Stomach (tissue), 8 donors: ENCODE measurements at regions not wholly inside any gene's neighbourhood (a gene's known extent, or its start where the extent isn't known, plus 50 kb on each side); places are given as distances from the start of the nearest gene placed in this dataset.

Source experiments
- DNase-seq, 2 donors: peaks; one replicate each; pipeline versions ENCODE4 v3.0.0 to v3.0.0-alpha.2; 2013 to 2019
- H3K27ac ChIP-seq, 5 donors: fragments of 200-600 bp in 4 of 5; sonication (generic) in 4 of 5; one replicate each; pipeline ENCODE4 v1.5.1; 2013 to 2019; ENCODE audit warnings: mild to moderate bottlenecking in 1 of 5, moderate library complexity in 1 of 5
- H3K27me3 ChIP-seq, 3 donors: fragments of 200-600 bp; sonication (generic); one replicate each; pipeline ENCODE4 v1.5.1; 2017 to 2019; ENCODE audit warnings: mixed run types in 1 of 3
- H3K36me3 ChIP-seq, 4 donors: fragments of 200-600 bp; sonication (generic); 1 replicate in 3 of 4; 2 replicates in 1 of 4; pipeline ENCODE4 v1.5.1; 2016 to 2019
- H3K4me1 ChIP-seq, 4 donors: fragments of 200-600 bp; sonication (generic); one replicate each; pipeline ENCODE4 v1.5.1; 2016 to 2019
- H3K4me3 ChIP-seq, 4 donors: fragments of 200-600 bp; sonication (generic) in 3 of 4; one replicate each; pipeline ENCODE4 v1.5.1; 2016 to 2019; ENCODE audit warnings: mild to moderate bottlenecking in 1 of 4
- H3K9me3 ChIP-seq, 4 donors: fragments of 200-600 bp; sonication (generic); one replicate each; pipeline ENCODE4 v1.5.1; 2016 to 2019
- EP300 ChIP-seq: sonication (generic); formaldehyde crosslinking; IDR thresholded peaks from one replicate; pipeline ENCODE4 v1.6.1; 2017; ENCODE audit warnings: antibody characterized with exemption
- POLR2A ChIP-seq, 4 donors: fragments of 450-650 bp; IDR thresholded peaks; one replicate each; pipeline ENCODE4 v1.6.1; 2016; ENCODE audit warnings: antibody characterized with exemption in 4 of 4, control low read depth in 2 of 4, mild to moderate bottlenecking in 1 of 4, moderate library complexity in 1 of 4
- POLR2AphosphoS5 ChIP-seq, 3 donors: sonication (generic); formaldehyde crosslinking; IDR thresholded peaks; one replicate each; pipeline ENCODE4 v1.6.1; 2016; ENCODE audit warnings: antibody characterized with exemption in 3 of 3
- WGBS, 5 donors: extraction: QIAGEN DNeasy Blood & Tissue Kit in 3 of 5; methylation state at CpG; one replicate each; pipeline versions ENCODE4 v1.1.5 to v1.1.7; 2013 to 2018; 5-methylcytosine and 5-hydroxymethylcytosine counted together
- intact Hi-C: fragments of 100-400 bp; cut with DNase I; formaldehyde crosslinking; loops from one replicate; pipeline ENCODE4 v1.15.1; 2023; ENCODE audit warnings: low total_unique reads
- TF ChIP-seq, protein P1 (sequence below), 7 experiments: fragments of 450-650 bp in 4 of 7; fragments of 200-600 bp in 3 of 7; sonication (generic) in 3 of 7; IDR thresholded peaks; one replicate each; pipeline ENCODE4 v1.5.1; 2016 to 2019; ENCODE audit warnings: antibody characterized with exemption in 7 of 7, control low read depth in 2 of 7, mild to moderate bottlenecking in 1 of 7
- donor health status: healthy with polysubstance abuse.
- donor health status: Bipolar disorder and iron deficiency.
- donor health status: healthy.

DNA sequence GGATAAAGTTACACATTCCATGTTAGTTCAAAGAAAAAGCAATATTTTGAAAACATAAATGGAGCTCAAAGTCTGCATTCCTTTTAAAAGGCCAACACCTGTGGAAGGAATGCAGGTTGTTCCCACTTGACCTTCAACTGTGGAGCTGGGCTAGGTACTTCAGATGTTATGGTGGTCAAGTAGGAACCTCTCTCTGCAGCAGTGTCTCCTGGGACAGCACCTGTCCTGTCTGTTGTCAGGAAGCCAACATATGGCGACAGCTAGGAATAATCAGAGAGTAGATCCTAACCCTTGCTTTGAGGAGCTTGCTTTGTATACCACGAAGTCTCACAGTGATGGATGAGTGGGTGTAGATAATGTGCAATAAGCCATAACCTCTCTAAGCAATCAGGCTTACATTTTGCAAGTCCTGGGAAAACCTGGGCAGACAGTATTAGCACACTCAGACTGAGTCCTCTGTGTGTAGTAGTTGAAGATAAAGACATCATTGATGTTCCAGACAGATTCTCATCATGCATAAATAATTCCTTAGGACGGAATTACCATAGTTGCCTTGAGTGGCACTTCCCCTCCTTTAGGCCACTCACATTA, 347.5 kb downstream of the PRL start:
- no peaks in the 10 kb centered on the region for H3K36me3 ChIP-seq
- no peaks in the 10 kb centered on the region for H3K9me3 ChIP-seq
- WGBS, 5 donors = 55 to 88% (median 78%) methylated on average over 3 of the region's 3 CpGs
- H3K4me1 ChIP-seq = peaks cover 0 to 42% (median 19%) of the 10 kb centered on the region in 4 donors
- peak in 1 of 2 donors; percentile 40 for DNase-seq
- TF ChIP-seq EP300 (no peak), POLR2AphosphoS5 (IDR thresholded peaks at IDR 0.05) (no peak), POLR2A (IDR thresholded peaks at IDR 0.05) (no peak)
- TF ChIP-seq, protein P1, sequence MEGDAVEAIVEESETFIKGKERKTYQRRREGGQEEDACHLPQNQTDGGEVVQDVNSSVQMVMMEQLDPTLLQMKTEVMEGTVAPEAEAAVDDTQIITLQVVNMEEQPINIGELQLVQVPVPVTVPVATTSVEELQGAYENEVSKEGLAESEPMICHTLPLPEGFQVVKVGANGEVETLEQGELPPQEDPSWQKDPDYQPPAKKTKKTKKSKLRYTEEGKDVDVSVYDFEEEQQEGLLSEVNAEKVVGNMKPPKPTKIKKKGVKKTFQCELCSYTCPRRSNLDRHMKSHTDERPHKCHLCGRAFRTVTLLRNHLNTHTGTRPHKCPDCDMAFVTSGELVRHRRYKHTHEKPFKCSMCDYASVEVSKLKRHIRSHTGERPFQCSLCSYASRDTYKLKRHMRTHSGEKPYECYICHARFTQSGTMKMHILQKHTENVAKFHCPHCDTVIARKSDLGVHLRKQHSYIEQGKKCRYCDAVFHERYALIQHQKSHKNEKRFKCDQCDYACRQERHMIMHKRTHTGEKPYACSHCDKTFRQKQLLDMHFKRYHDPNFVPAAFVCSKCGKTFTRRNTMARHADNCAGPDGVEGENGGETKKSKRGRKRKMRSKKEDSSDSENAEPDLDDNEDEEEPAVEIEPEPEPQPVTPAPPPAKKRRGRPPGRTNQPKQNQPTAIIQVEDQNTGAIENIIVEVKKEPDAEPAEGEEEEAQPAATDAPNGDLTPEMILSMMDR (IDR thresholded peaks at IDR 0.05) = no peak
- no peak overlapping the region for H3K27ac ChIP-seq
- H3K27me3 ChIP-seq = no peaks in the 10 kb centered on the region
- intact Hi-C loops = no loop called here
- no peak overlapping the region for H3K4me3 ChIP-seq

DNA sequence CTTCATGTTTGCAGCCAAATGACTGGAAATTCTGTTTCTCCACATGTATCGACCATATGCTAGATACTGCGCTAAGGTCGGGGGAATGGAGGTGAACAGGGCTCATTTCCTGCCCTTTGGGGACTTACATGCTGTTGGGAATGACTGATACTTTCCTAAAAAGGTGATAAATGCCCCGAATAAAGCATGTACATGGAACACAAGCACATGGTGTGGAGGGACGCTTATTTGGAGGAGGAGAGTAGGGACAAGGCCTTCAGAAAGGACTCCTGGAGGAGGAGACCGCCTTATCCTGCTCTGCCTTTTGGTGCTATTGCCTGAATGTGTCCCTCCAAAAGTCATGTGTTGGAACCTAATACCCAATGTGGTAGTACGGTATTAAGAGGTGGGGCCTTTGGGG, 344.5 kb downstream of the PRL start:
- H3K27me3 ChIP-seq = no peaks in the 10 kb centered on the region
- H3K36me3 ChIP-seq = no peaks in the 10 kb centered on the region
- H3K27ac ChIP-seq = no peak overlapping the region
- intact Hi-C loops = no loop called here
- H3K9me3 ChIP-seq = no peaks in the 10 kb centered on the region
- no peak for TF ChIP-seq POLR2A (IDR thresholded peaks at IDR 0.05)
- TF ChIP-seq EP300 = no peak
- TF ChIP-seq, protein P1 (IDR thresholded peaks at IDR 0.05) = no peak
- TF ChIP-seq POLR2AphosphoS5 (IDR thresholded peaks at IDR 0.05) = no peak
- no peak overlapping the region for H3K4me3 ChIP-seq
- no peak for DNase-seq
- peaks cover 0 to 44% (median 21%) of the 10 kb centered on the region in 4 donors for H3K4me1 ChIP-seq
- WGBS, 5 donors = 95 to 97% (median 96%) methylated on average over 7 of the region's 7 CpGs

DNA sequence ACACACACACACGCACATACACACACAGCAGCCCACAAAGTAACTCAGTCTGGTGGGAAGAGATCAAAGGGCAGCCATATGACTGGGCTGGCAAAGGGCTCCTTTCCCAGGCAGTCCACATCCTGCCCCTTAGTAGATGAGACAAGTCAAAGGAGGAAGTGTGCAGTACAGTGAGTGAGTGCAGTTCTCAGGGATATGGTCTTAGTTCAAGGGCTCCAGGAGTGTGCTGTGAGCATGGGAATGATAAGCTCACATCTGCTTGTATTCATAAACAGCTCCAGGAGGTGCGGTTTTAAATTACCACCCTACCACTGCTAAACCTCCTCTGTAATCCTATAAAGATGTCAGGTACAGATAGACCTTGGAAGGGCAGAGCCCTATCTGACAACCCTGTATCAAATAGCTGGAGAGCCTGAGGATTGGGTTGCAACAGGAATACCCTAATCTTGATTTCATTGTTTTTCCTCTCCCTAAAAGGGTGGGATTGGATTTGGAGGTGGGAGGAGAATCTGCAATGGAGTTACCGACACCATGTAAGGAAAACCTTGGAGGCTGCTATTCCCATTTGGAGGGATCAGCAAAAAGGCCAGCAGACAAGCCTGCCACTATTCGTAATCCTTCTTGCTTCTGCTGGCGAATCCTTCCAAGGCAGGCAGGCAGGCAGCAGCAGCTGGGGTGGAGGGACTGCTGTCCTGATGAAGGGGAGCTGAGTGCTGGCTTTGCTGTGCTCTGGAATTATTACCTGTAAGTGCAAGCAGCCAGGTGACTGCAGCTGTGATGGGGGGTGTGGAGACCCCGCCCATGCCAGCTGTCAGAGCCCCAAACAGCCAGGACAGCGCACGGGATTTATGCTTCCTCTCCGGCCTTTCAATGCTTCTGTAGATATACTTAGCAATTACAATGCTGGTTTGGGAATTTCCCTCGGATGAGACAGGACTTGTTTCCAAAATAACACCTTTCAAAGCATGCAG, 342.7 kb downstream of the PRL start:
- no peaks in the 10 kb centered on the region for H3K36me3 ChIP-seq
- no peaks in the 10 kb centered on the region for H3K9me3 ChIP-seq
- intact Hi-C loops = no loop called here
- TF ChIP-seq POLR2AphosphoS5 (IDR thresholded peaks at IDR 0.05) (no peak), POLR2A (IDR thresholded peaks at IDR 0.05) (no peak), EP300 (no peak)
- TF ChIP-seq, protein P1 (IDR thresholded peaks at IDR 0.05) = no peak
- 54 to 62% (median 54%) methylated on average over 10 of the region's 10 CpGs for WGBS, 5 donors
- peak in 1 of 2 donors; percentile 75 for DNase-seq
- no peak overlapping the region for H3K4me3 ChIP-seq
- H3K27ac ChIP-seq = peak overlapping the region in 3 of 5 donors; percentile 7 to 23 (median 19)
- no peaks in the 10 kb centered on the region for H3K27me3 ChIP-seq
- peaks cover 0 to 33% (median 18%) of the 10 kb centered on the region in 4 donors for H3K4me1 ChIP-seq

DNA sequence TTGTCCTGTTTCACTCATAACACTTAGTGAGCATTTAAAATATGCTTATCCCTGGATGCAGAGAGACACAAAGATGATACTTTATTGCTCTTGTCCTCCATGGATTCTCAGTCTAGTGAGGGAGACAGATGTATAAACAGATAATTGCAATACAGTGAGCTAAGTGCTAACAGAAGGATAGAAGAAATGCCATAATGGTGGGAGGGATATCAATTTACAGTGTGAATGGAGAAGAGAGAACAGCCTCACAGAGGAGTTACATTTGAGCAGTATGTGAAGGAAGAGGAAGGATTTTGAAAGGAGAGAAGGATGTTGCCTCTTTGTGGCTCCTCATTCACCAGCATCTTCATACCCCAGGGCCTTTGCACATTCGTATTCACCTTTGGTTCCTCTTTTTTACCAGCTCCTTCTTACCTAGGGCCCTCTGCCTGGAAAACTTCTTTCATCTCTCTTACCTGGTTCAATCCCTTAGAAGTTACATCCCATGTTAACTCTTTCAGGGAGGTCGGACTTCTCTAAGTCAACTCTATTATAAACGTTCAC, 341.7 kb downstream of the PRL start:
- H3K4me1 ChIP-seq = peaks cover 0 to 33% (median 18%) of the 10 kb centered on the region in 4 donors
- intact Hi-C loops = no loop called here
- no peak for TF ChIP-seq EP300
- no peak for TF ChIP-seq POLR2AphosphoS5 (IDR thresholded peaks at IDR 0.05)
- TF ChIP-seq, protein P1 (IDR thresholded peaks at IDR 0.05) = no peak
- TF ChIP-seq POLR2A (IDR thresholded peaks at IDR 0.05) = no peak
- no peaks in the 10 kb centered on the region for H3K36me3 ChIP-seq
- no peak overlapping the region for H3K4me3 ChIP-seq
- H3K27me3 ChIP-seq = no peaks in the 10 kb centered on the region
- DNase-seq = no peak
- 67 to 78% (median 72%) methylated on average over 3 of the region's 3 CpGs for WGBS, 5 donors
- no peaks in the 10 kb centered on the region for H3K9me3 ChIP-seq
- no peak overlapping the region for H3K27ac ChIP-seq
